ENCODE measurements at regions not wholly inside any gene's neighbourhood (a gene's known extent, or its start where the extent isn't known, plus 50 kb on each side); places are given as distances from the start of the nearest gene placed in this dataset.

GRCh38 chr4:169909479-169909878, 116.7 kb downstream of the MFAP3L start:
- Histone ChIP-seq H3K27ac (ENCODE audit: low read length in 2 of 2) (no peak overlapping the region), H3K9ac (ENCODE audit: low read length) (no peak overlapping the region), H2AFZ (ENCODE audit: insufficient read depth, low read depth, low read length, poor library complexity, severe bottlenecking) (no peak overlapping the region), H3K79me2 (ENCODE audit: control insufficient read depth, insufficient read depth, low read length) (no peaks in the 10 kb centered on the region), H3K36me3 (replicated peaks in 1 of 2; ENCODE audit: control extremely low read depth in 1 of 2, control insufficient read depth in 1 of 2, extremely low read depth in 1 of 2, insufficient read depth in 2 of 2, low read length in 1 of 2) (no peaks in the 10 kb centered on the region), H3K9me3 (ENCODE audit: control extremely low read depth in 1 of 3, control insufficient read depth in 2 of 3, insufficient read depth in 1 of 3, low read length in 2 of 3) (peaks cover 0 to under 1% (median 0%) of the 10 kb centered on the region in 3 donors), H3K27me3 (replicated peaks in 1 of 4; ENCODE audit: control extremely low read depth in 1 of 4, control insufficient read depth in 3 of 4, insufficient read depth in 4 of 4, low read length in 3 of 4) (no peaks in the 10 kb centered on the region), H3K4me3 (ENCODE audit: control extremely low read depth in 1 of 5, extremely low read depth in 1 of 5, insufficient read depth in 1 of 5, low read depth in 2 of 5, low read length in 4 of 5) (no peak overlapping the region), H3K4me1 (ENCODE audit: control insufficient read depth in 2 of 2, insufficient read depth in 2 of 2, low read length in 2 of 2) (no peaks in the 10 kb centered on the region), H3K4me2 (replicated peaks; ENCODE audit: low read depth, low read length, poor library complexity, severe bottlenecking) (no peak overlapping the region), H4K20me1 (ENCODE audit: control insufficient read depth, insufficient read depth, low read length, poor library complexity, severe bottlenecking) (no peaks in the 10 kb centered on the region)
- 77% methylated on average over 7 of the region's 9 CpGs for WGBS (ENCODE audit: insufficient coverage)
- no peaks in the 10 kb centered on the region for H3K27me3 Mint-ChIP-seq
- no peaks in the 10 kb centered on the region for H3K4me1 Mint-ChIP-seq
- ATAC-seq (ENCODE audit: low read depth) (no peak), DNase-seq (no peak)
- intact Hi-C loops (cut with micrococcal nuclease): no loop called here
- TF ChIP-seq, protein P1, sequence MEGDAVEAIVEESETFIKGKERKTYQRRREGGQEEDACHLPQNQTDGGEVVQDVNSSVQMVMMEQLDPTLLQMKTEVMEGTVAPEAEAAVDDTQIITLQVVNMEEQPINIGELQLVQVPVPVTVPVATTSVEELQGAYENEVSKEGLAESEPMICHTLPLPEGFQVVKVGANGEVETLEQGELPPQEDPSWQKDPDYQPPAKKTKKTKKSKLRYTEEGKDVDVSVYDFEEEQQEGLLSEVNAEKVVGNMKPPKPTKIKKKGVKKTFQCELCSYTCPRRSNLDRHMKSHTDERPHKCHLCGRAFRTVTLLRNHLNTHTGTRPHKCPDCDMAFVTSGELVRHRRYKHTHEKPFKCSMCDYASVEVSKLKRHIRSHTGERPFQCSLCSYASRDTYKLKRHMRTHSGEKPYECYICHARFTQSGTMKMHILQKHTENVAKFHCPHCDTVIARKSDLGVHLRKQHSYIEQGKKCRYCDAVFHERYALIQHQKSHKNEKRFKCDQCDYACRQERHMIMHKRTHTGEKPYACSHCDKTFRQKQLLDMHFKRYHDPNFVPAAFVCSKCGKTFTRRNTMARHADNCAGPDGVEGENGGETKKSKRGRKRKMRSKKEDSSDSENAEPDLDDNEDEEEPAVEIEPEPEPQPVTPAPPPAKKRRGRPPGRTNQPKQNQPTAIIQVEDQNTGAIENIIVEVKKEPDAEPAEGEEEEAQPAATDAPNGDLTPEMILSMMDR (IDR thresholded peaks at IDR 0.05): no peak
- TF ChIP-seq EZH2 (IDR thresholded peaks at IDR 0.05; ENCODE audit: borderline replicate concordance, insufficient read depth, low read depth, low read length, poor library complexity, severe bottlenecking): no peak
- ChIA-PET POLR2A (no interaction called here), CTCF (no interaction called here)
- H3K9me3 Mint-ChIP-seq (ENCODE audit: insufficient read depth): no peaks in the 10 kb centered on the region
- no peak overlapping the region for H3K4me3 Mint-ChIP-seq
- no peak overlapping the region for H3K27ac Mint-ChIP-seq

DNA sequence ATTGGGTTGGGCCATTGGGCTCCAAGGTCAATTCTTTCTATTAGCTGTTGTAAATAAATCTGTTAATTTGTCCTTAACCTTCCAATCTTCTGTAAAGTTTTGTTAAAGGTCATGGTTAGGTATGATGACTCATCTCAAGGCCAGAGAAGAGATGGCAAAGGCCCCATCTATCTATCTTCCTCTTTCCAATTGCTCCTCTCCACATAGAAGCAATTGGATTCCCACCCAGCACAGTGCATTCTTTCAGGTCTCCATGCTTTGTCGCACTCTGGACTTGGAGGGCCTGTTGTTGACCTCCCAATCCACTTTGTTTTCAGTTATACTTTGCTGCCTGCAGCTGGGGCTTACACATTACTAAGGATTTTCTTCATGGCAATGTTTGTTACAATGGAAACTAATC, 118.5 kb downstream of the MFAP3L start:
- Histone ChIP-seq H3K27me3 (replicated peaks in 1 of 4; ENCODE audit: control extremely low read depth in 1 of 4, control insufficient read depth in 3 of 4, insufficient read depth in 4 of 4, low read length in 3 of 4) (no peaks in the 10 kb centered on the region), H3K79me2 (ENCODE audit: control insufficient read depth, insufficient read depth, low read length) (no peaks in the 10 kb centered on the region), H3K36me3 (replicated peaks in 1 of 2; ENCODE audit: control extremely low read depth in 1 of 2, control insufficient read depth in 1 of 2, extremely low read depth in 1 of 2, insufficient read depth in 2 of 2, low read length in 1 of 2) (no peaks in the 10 kb centered on the region), H3K4me3 (ENCODE audit: control extremely low read depth in 1 of 5, extremely low read depth in 1 of 5, insufficient read depth in 1 of 5, low read depth in 2 of 5, low read length in 4 of 5) (no peak overlapping the region), H3K4me1 (ENCODE audit: control insufficient read depth in 2 of 2, insufficient read depth in 2 of 2, low read length in 2 of 2) (no peaks in the 10 kb centered on the region), H3K9me3 (ENCODE audit: control extremely low read depth in 1 of 3, control insufficient read depth in 2 of 3, insufficient read depth in 1 of 3, low read length in 2 of 3) (no peaks in the 10 kb centered on the region), H2AFZ (ENCODE audit: insufficient read depth, low read depth, low read length, poor library complexity, severe bottlenecking) (no peak overlapping the region), H3K4me2 (replicated peaks; ENCODE audit: low read depth, low read length, poor library complexity, severe bottlenecking) (no peak overlapping the region), H4K20me1 (ENCODE audit: control insufficient read depth, insufficient read depth, low read length, poor library complexity, severe bottlenecking) (no peaks in the 10 kb centered on the region), H3K9ac (ENCODE audit: low read length) (no peak overlapping the region), H3K27ac (ENCODE audit: low read length in 2 of 2) (no peak overlapping the region)
- no peak overlapping the region for H3K4me3 Mint-ChIP-seq
- POLR2A ChIA-PET: no interaction called here
- H3K4me1 Mint-ChIP-seq: no peaks in the 10 kb centered on the region
- no peak for DNase-seq
- TF ChIP-seq, protein P1 (IDR thresholded peaks at IDR 0.05): no peak
- TF ChIP-seq EZH2 (IDR thresholded peaks at IDR 0.05; ENCODE audit: borderline replicate concordance, insufficient read depth, low read depth, low read length, poor library complexity, severe bottlenecking): no peak
- no peak overlapping the region for H3K27ac Mint-ChIP-seq
- no peaks in the 10 kb centered on the region for H3K9me3 Mint-ChIP-seq (ENCODE audit: insufficient read depth)
- intact Hi-C loops (cut with micrococcal nuclease): no loop called here
- ATAC-seq (ENCODE audit: low read depth): no peak
- H3K27me3 Mint-ChIP-seq: no peaks in the 10 kb centered on the region
- WGBS (ENCODE audit: insufficient coverage): no CpG with 5 or more reads among the region's 1 CpG
- CTCF ChIA-PET: no interaction called here
